Stomach smooth muscle (tissue), 2 donors: ENCODE measurements at regions not wholly inside any gene's neighbourhood (a gene's known extent, or its start where the extent isn't known, plus 50 kb on each side); places are given as distances from the start of the nearest gene placed in this dataset.

Source experiments
- H3K27ac ChIP-seq: one replicate; pipeline ENCODE4 v1.7.0; 2013; ENCODE audit warnings: mild to moderate bottlenecking, low read length, inconsistent platforms
- H3K27me3 ChIP-seq, 2 donors: one replicate each; pipeline ENCODE4 v1.7.0; 2013; ENCODE audit warnings: low read length in 2 of 2; ENCODE audit not compliant: insufficient read depth in 2 of 2, control insufficient read depth in 1 of 2
- H3K36me3 ChIP-seq, 2 donors: one replicate each; pipeline ENCODE4 v1.7.0; 2013; ENCODE audit warnings: low read length in 2 of 2; ENCODE audit not compliant: control insufficient read depth in 2 of 2, insufficient read depth in 2 of 2
- H3K4me1 ChIP-seq: one replicate; pipeline ENCODE4 v1.7.0; 2013; ENCODE audit warnings: low read length; ENCODE audit not compliant: control insufficient read depth, insufficient read depth
- H3K4me3 ChIP-seq, 2 donors: one replicate each; pipeline ENCODE4 v1.7.0; 2013; ENCODE audit warnings: low read length in 2 of 2
- H3K9ac ChIP-seq, 2 donors: one replicate each; pipeline ENCODE4 v1.7.0; 2013; ENCODE audit warnings: low read length in 2 of 2, mild to moderate bottlenecking in 1 of 2
- H3K9me3 ChIP-seq, 2 donors: one replicate each; pipeline ENCODE4 v1.7.0; 2013; ENCODE audit warnings: low read length in 2 of 2; ENCODE audit not compliant: control insufficient read depth in 2 of 2
- donor health status: healthy.
- donor health status: Pancreatic carcinoma.

- H3K36me3 ChIP-seq, result no peaks in the 10 kb centered on the region
- peaks cover 3 to 7% of the 10 kb centered on the region in 2 donors for H3K9me3 ChIP-seq
- no peak overlapping the region for H3K9ac ChIP-seq
- H3K4me3 ChIP-seq, result no peak overlapping the region
- no peaks in the 10 kb centered on the region for H3K4me1 ChIP-seq
- no peaks in the 10 kb centered on the region for H3K27me3 ChIP-seq
- no peak overlapping the region for H3K27ac ChIP-seq
Measured at GRCh38 chr5:93340881-93341280, 240.1 kb downstream of the NR2F1-AS1 start.

GRCh38 chr5:93337138-93337537, 243.9 kb downstream of the NR2F1-AS1 start:
- Histone ChIP-seq H3K4me3 (no peak overlapping the region), H3K27ac (no peak overlapping the region), H3K4me1 (no peaks in the 10 kb centered on the region), H3K9ac (no peak overlapping the region), H3K9me3 (peaks cover 3 to 7% of the 10 kb centered on the region in 2 donors), H3K36me3 (no peaks in the 10 kb centered on the region), H3K27me3 (no peaks in the 10 kb centered on the region)

- H3K4me3 ChIP-seq, result no peak overlapping the region
- H3K4me1 ChIP-seq, result no peaks in the 10 kb centered on the region
- H3K27me3 ChIP-seq, result no peaks in the 10 kb centered on the region
- peaks cover 3 to 7% of the 10 kb centered on the region in 2 donors for H3K9me3 ChIP-seq
- no peaks in the 10 kb centered on the region for H3K36me3 ChIP-seq
- H3K9ac ChIP-seq, result no peak overlapping the region
- H3K27ac ChIP-seq, result no peak overlapping the region
Measured at GRCh38 chr5:93336330-93337110, 244.5 kb downstream of the NR2F1-AS1 start.

GRCh38 chr5:93331863-93332262, 249.2 kb downstream of the NR2F1-AS1 start:
- no peak overlapping the region for H3K27ac ChIP-seq
- no peak overlapping the region for H3K9ac ChIP-seq
- no peaks in the 10 kb centered on the region for H3K27me3 ChIP-seq
- no peaks in the 10 kb centered on the region for H3K9me3 ChIP-seq
- H3K36me3 ChIP-seq, result no peaks in the 10 kb centered on the region
- H3K4me3 ChIP-seq, result no peak overlapping the region
- H3K4me1 ChIP-seq, result no peaks in the 10 kb centered on the region

- Histone ChIP-seq H3K27ac (no peak overlapping the region), H3K9me3 (no peaks in the 10 kb centered on the region), H3K27me3 (no peaks in the 10 kb centered on the region), H3K4me1 (no peaks in the 10 kb centered on the region), H3K9ac (no peak overlapping the region), H3K4me3 (no peak overlapping the region), H3K36me3 (no peaks in the 10 kb centered on the region)
Measured at GRCh38 chr5:93331241-93331640, 249.8 kb downstream of the NR2F1-AS1 start.

GRCh38 chr5:93330506-93330905, 250.5 kb downstream of the NR2F1-AS1 start:
- Histone ChIP-seq H3K27ac (no peak overlapping the region), H3K36me3 (no peaks in the 10 kb centered on the region), H3K9ac (no peak overlapping the region), H3K9me3 (no peaks in the 10 kb centered on the region), H3K4me3 (no peak overlapping the region), H3K27me3 (no peaks in the 10 kb centered on the region), H3K4me1 (no peaks in the 10 kb centered on the region)

- Histone ChIP-seq H3K4me1 (no peaks in the 10 kb centered on the region), H3K4me3 (no peak overlapping the region), H3K27ac (no peak overlapping the region), H3K9ac (no peak overlapping the region), H3K27me3 (no peaks in the 10 kb centered on the region), H3K9me3 (no peaks in the 10 kb centered on the region), H3K36me3 (no peaks in the 10 kb centered on the region)
Measured at GRCh38 chr5:93329756-93330155, 251.3 kb downstream of the NR2F1-AS1 start.

GRCh38 chr5:93328833-93329232, 252.2 kb downstream of the NR2F1-AS1 start:
- Histone ChIP-seq H3K36me3 (no peaks in the 10 kb centered on the region), H3K4me1 (no peaks in the 10 kb centered on the region), H3K27ac (no peak overlapping the region), H3K9ac (no peak overlapping the region), H3K27me3 (no peaks in the 10 kb centered on the region), H3K9me3 (no peaks in the 10 kb centered on the region), H3K4me3 (no peak overlapping the region)

GRCh38 chr5:93327605-93328004, 253.4 kb downstream of the NR2F1-AS1 start:
- no peak overlapping the region for H3K9ac ChIP-seq
- H3K9me3 ChIP-seq, result no peaks in the 10 kb centered on the region
- no peaks in the 10 kb centered on the region for H3K27me3 ChIP-seq
- H3K36me3 ChIP-seq, result no peaks in the 10 kb centered on the region
- no peak overlapping the region for H3K4me3 ChIP-seq
- H3K27ac ChIP-seq, result no peak overlapping the region
- no peaks in the 10 kb centered on the region for H3K4me1 ChIP-seq

GRCh38 chr5:93325946-93326345, 255.1 kb downstream of the NR2F1-AS1 start:
- no peak overlapping the region for H3K27ac ChIP-seq
- no peaks in the 10 kb centered on the region for H3K36me3 ChIP-seq
- H3K9ac ChIP-seq, result no peak overlapping the region
- H3K27me3 ChIP-seq, result no peaks in the 10 kb centered on the region
- no peaks in the 10 kb centered on the region for H3K9me3 ChIP-seq
- no peaks in the 10 kb centered on the region for H3K4me1 ChIP-seq
- H3K4me3 ChIP-seq, result no peak overlapping the region

- Histone ChIP-seq H3K4me1 (no peaks in the 10 kb centered on the region), H3K9me3 (no peaks in the 10 kb centered on the region), H3K36me3 (no peaks in the 10 kb centered on the region), H3K27ac (no peak overlapping the region), H3K4me3 (no peak overlapping the region), H3K9ac (no peak overlapping the region), H3K27me3 (no peaks in the 10 kb centered on the region)
Measured at GRCh38 chr5:93322974-93323860, 257.8 kb downstream of the NR2F1-AS1 start.
